GM19468 (cell line): ENCODE measurements at regions not wholly inside any gene's neighbourhood (a gene's known extent, or its start where the extent isn't known, plus 50 kb on each side); places are given as distances from the start of the nearest gene placed in this dataset.
A peak's percentile ranks its signal among the peaks of the same experiment; 100 is the strongest.

Experiments
- ATAC-seq: cut with Tn5 transposase; IDR thresholded peaks from one replicate; pipeline ENCODE4 v1.9.1; 2021; ENCODE audit warnings: mild to moderate bottlenecking, moderate library complexity, moderate number of reproducible peaks; ENCODE audit not compliant: unreplicated experiment; ENCODE audit errors: extremely low read depth

GRCh38 chr5:81914696-81915095, 57.1 kb upstream of the ATG10 start:
- ATAC-seq: no peak

- no peak for ATAC-seq
Observed at GRCh38 chr5:81912933-81913332, 58.9 kb upstream of the ATG10 start.

- ATAC-seq: no peak
Observed at GRCh38 chr5:81909677-81910076, 62.1 kb upstream of the ATG10 start.

- ATAC-seq: no peak
Observed at GRCh38 chr5:81908771-81909170, 63.1 kb upstream of the ATG10 start.

GRCh38 chr5:81908044-81908443, 63.8 kb upstream of the ATG10 start:
- no peak for ATAC-seq

- no peak for ATAC-seq
Observed at GRCh38 chr5:81907012-81907635, 64.7 kb upstream of the ATG10 start.

- no peak for ATAC-seq
Observed at GRCh38 chr5:81906086-81906485, 65.7 kb upstream of the ATG10 start.

GRCh38 chr5:81904861-81905260, 67.0 kb upstream of the ATG10 start:
- no peak for ATAC-seq

GRCh38 chr5:81904166-81904565, 67.7 kb upstream of the ATG10 start:
- ATAC-seq: no peak

GRCh38 chr5:81901586-81901985, 70.2 kb upstream of the ATG10 start:
- ATAC-seq: no peak

- ATAC-seq: no peak
Observed at GRCh38 chr5:81899123-81899522, 72.7 kb upstream of the ATG10 start.

- ATAC-seq: peak; percentile 52
Observed at GRCh38 chr5:81898403-81898802, 73.4 kb upstream of the ATG10 start.

- ATAC-seq: no peak
Observed at GRCh38 chr5:81896764-81897163, 75.1 kb upstream of the ATG10 start.

GRCh38 chr5:81895307-81895706, 76.5 kb upstream of the ATG10 start:
- ATAC-seq: no peak

GRCh38 chr5:81893961-81894360, 77.9 kb upstream of the ATG10 start:
- ATAC-seq: no peak

GRCh38 chr5:81884871-81885270, 87.0 kb upstream of the ATG10 start:
- no peak for ATAC-seq

GRCh38 chr5:81883371-81883770, 88.5 kb upstream of the ATG10 start:
- ATAC-seq: no peak

- no peak for ATAC-seq
Observed at GRCh38 chr5:81881595-81881994, 90.2 kb upstream of the ATG10 start.

- ATAC-seq: no peak
Observed at GRCh38 chr5:81879936-81880335, 91.9 kb upstream of the ATG10 start.

GRCh38 chr5:81878333-81878732, 93.5 kb upstream of the ATG10 start:
- no peak for ATAC-seq

- ATAC-seq: no peak
Observed at GRCh38 chr5:81866994-81867393, 104.8 kb upstream of the ATG10 start.

GRCh38 chr5:81860778-81861177, 109.9 kb upstream of the SSBP2 start:
- ATAC-seq: no peak

- ATAC-seq: no peak
Observed at GRCh38 chr5:81859624-81860023, 108.7 kb upstream of the SSBP2 start.
